ENCODE measurements at regions not wholly inside any gene's neighbourhood (a gene's known extent, or its start where the extent isn't known, plus 50 kb on each side); places are given as distances from the start of the nearest gene placed in this dataset.

GRCh38 chr7:109696723-109697122 lies 1127.0 kb downstream of the DNAJB9 start:
- TF ChIP-seq CTCF (conservative IDR thresholded peaks at IDR 0.05 in 1 of 2, IDR thresholded peaks at IDR 0.05 in 1 of 2; ENCODE audit: low read depth in 1 of 2, low read length in 2 of 2) (no peak), EZH2 (IDR thresholded peaks at IDR 0.05; ENCODE audit: low read length, missing control alignments) (no peak)

All from fibroblast of lung (primary cell).